ENCODE measurements at regions not wholly inside any gene's neighbourhood (a gene's known extent, or its start where the extent isn't known, plus 50 kb on each side); places are given as distances from the start of the nearest gene placed in this dataset.

- no peak for DNase-seq (ENCODE audit: low read depth in 1 of 2, low spot score in 1 of 2)
- no peak overlapping the region for H3K27ac ChIP-seq
- ChIA-PET POLR2A (no interaction called here), CTCF (no interaction called here)
- FAIRE-seq, result no peak
- 46% methylated on average over 4 of the region's 4 CpGs for WGBS (ENCODE audit: missing lambda C conversion rate)
- H3K4me3 ChIP-seq, result no peak overlapping the region
- H3K4me2 ChIP-seq, result no peak overlapping the region
- H3K9me3 ChIP-seq, result no peaks in the 10 kb centered on the region
- ATAC-seq, result no peak
- H3K4me1 ChIP-seq, result no peaks in the 10 kb centered on the region
- no peak for TF ChIP-seq FOXS1 (CRISPR knock-in tag; IDR thresholded peaks at IDR 0.05)
- TF ChIP-seq USF2 (IDR thresholded peaks at IDR 0.05), result no peak
- no peak for TF ChIP-seq REST (IDR thresholded peaks at IDR 0.05)
- no peak for TF ChIP-seq PHF8 (IDR thresholded peaks at IDR 0.05; ENCODE audit: borderline replicate concordance, low read depth)
- no peak for TF ChIP-seq SMC3 (IDR thresholded peaks at IDR 0.05)
- TF ChIP-seq RFX5 (IDR thresholded peaks at IDR 0.05), result no peak
- TF ChIP-seq CHD4 (IDR thresholded peaks at IDR 0.05; ENCODE audit: borderline replicate concordance), result no peak
- no peak for TF ChIP-seq CHD2 (IDR thresholded peaks at IDR 0.05; ENCODE audit: low read length, partially characterized antibody)
- no peak for TF ChIP-seq JUNB (IDR thresholded peaks at IDR 0.05)
- TF ChIP-seq EP300 (IDR thresholded peaks at IDR 0.05), result no peak
These were observed 280.8 kb downstream of the SHQ1 start for GRCh38 chr3:72567474-72567873.

GRCh38 chr3:72565593-72565992, 282.7 kb downstream of the SHQ1 start:
- ATAC-seq (no peak), DNase-seq (ENCODE audit: low read depth in 1 of 2, low spot score in 1 of 2) (no peak), FAIRE-seq (no peak)
- no peaks in the 10 kb centered on the region for H3K4me1 ChIP-seq
- no peak for TF ChIP-seq MAZ (IDR thresholded peaks at IDR 0.05; ENCODE audit: borderline replicate concordance, low read depth, low read length)
- TF ChIP-seq KDM1A (IDR thresholded peaks at IDR 0.05; ENCODE audit: low read depth), result no peak
- TF ChIP-seq RARB (CRISPR knock-in tag; IDR thresholded peaks at IDR 0.05), result no peak
- TF ChIP-seq EHF (CRISPR knock-in tag; IDR thresholded peaks at IDR 0.05), result no peak
- no peak for TF ChIP-seq CHD4 (IDR thresholded peaks at IDR 0.05; ENCODE audit: borderline replicate concordance)
- TF ChIP-seq KDM5A (IDR thresholded peaks at IDR 0.05), result no peak
- TF ChIP-seq TP53 (CRISPR knock-in tag; IDR thresholded peaks at IDR 0.05), result no peak
- TF ChIP-seq HES2 (IDR thresholded peaks at IDR 0.05), result no peak
- no peak for TF ChIP-seq FOSL2 (IDR thresholded peaks at IDR 0.05)
- TF ChIP-seq FOSL2 (CRISPR knock-in tag; IDR thresholded peaks at IDR 0.05), result no peak
- TF ChIP-seq EP300 (IDR thresholded peaks at IDR 0.05), result no peak
- TF ChIP-seq HMGXB4 (CRISPR knock-in tag; IDR thresholded peaks at IDR 0.05; ENCODE audit: borderline replicate concordance), result no peak
- no peak for TF ChIP-seq EHMT2 (IDR thresholded peaks at IDR 0.05; ENCODE audit: low read depth)
- TF ChIP-seq GATA3 (IDR thresholded peaks at IDR 0.05; ENCODE audit: borderline replicate concordance), result no peak
- no peak for TF ChIP-seq ZSCAN20 (CRISPR knock-in tag; IDR thresholded peaks at IDR 0.05)
- no peak for TF ChIP-seq MYC (IDR thresholded peaks at IDR 0.05; ENCODE audit: borderline replicate concordance, low read length)
- TF ChIP-seq HEYL (CRISPR knock-in tag; IDR thresholded peaks at IDR 0.05), result no peak
- POLR2A ChIA-PET, result no interaction called here
- CTCF ChIA-PET, result no interaction called here
- H3K9me3 ChIP-seq, result no peaks in the 10 kb centered on the region
- no peak overlapping the region for H3K4me3 ChIP-seq
- no peak overlapping the region for H3K27ac ChIP-seq
- 70% methylated on average over 5 of the region's 5 CpGs for WGBS (ENCODE audit: missing lambda C conversion rate)
- no peak overlapping the region for H3K4me2 ChIP-seq
